ENCODE measurements at regions not wholly inside any gene's neighbourhood (a gene's known extent, or its start where the extent isn't known, plus 50 kb on each side); places are given as distances from the start of the nearest gene placed in this dataset.

GRCh38 chr1:157196245-157196543, 58.0 kb upstream of the ETV3 start:
- Histone ChIP-seq H3K27me3 (ENCODE audit: insufficient read depth, low read depth, severe bottlenecking) (peaks cover 12% of the 10 kb centered on the region), H3K9me3 (ENCODE audit: severe bottlenecking) (no peaks in the 10 kb centered on the region), H3K27ac (no peak overlapping the region), H3K36me3 (no peaks in the 10 kb centered on the region), H3K4me3 (ENCODE audit: low read depth, low read length) (no peak overlapping the region)
- no peak for DNase-seq
- TF ChIP-seq, protein P1, sequence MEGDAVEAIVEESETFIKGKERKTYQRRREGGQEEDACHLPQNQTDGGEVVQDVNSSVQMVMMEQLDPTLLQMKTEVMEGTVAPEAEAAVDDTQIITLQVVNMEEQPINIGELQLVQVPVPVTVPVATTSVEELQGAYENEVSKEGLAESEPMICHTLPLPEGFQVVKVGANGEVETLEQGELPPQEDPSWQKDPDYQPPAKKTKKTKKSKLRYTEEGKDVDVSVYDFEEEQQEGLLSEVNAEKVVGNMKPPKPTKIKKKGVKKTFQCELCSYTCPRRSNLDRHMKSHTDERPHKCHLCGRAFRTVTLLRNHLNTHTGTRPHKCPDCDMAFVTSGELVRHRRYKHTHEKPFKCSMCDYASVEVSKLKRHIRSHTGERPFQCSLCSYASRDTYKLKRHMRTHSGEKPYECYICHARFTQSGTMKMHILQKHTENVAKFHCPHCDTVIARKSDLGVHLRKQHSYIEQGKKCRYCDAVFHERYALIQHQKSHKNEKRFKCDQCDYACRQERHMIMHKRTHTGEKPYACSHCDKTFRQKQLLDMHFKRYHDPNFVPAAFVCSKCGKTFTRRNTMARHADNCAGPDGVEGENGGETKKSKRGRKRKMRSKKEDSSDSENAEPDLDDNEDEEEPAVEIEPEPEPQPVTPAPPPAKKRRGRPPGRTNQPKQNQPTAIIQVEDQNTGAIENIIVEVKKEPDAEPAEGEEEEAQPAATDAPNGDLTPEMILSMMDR (IDR thresholded peaks at IDR 0.05; ENCODE audit: low read depth, low read length): no peak

DNA sequence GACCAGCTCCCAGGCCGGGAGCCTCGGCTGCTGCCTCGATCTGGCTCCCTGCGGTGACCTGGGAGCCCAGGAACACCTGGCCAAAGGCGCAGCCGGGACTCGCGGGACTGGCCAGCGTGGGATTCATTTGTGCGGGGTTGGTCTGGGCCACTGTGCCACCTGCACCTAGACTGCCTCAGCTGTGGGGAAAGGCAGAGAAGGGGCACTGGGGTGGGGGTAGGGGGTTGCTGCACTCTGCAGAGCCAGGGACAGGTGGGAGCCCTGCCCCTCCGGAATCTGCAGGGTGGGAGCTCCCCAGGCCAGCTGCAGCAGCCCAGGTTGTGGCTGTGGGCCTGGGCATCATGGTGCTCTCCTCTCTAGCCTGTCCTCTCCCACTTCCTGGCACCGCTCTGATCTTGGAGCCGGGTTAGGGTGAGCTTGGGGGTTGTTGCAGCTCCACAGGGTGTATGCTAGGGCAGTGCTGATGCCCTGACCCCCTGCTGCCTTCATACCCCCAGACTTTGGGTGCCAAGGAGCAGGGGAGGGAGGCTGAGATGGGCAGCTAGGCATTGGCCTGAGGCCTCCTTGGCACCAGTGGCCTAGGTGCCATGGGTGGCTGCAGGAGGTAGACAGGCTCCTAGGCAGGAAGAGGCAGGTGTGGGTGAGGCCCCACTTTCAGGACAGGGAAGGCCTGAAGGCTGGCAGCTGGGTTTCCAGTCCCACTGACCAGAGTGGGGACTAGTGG, 57.5 kb upstream of the ETV3 start:
- TF ChIP-seq, protein P1 (IDR thresholded peaks at IDR 0.05; ENCODE audit: low read depth, low read length): no peak
- no peak overlapping the region for H3K27ac ChIP-seq

DNA sequence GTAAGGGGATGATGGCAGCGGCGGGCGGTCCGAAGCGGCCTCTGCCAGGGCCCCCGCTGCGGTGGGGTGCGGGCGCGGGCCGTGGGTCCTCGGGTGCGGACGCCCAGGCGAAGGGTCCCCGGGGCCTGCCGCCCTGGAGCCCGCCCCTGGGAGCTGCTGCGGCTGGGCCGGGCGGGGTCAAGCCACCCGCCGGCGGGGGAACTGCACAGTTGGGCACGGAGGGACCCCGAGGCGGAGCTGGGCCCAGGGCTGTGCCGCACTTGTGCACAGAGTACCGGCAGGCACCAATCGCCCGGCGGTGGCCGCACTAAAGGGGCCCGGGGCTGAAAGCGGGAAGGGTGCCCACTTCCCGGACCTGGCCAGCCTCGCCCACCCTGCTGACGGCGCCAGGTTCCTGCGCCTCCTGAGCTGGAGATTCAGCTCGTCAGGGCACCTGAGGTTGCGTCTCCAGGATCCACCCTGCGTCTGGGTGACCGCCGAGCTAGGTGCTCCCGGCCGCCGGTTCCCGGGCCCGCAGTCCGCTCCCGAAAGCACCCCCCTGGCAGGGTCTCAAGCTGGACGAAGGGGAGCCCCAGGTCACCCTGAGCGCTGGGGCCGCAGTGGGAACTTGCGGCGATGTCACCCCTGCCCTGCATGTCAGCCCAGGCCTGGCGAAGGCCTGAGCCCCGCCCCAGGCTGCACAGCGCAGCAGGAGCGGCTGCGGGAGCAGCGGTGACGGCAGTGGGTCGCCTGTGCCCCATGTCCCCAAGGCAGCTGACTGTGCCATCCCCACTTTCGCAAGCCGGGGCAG, 56.7 kb upstream of the ETV3 start:
- H3K27ac ChIP-seq: no peak overlapping the region

More for the DNA sequence above, 57.5 kb upstream of the ETV3 start:
- H3K27me3 ChIP-seq (ENCODE audit: insufficient read depth, low read depth, severe bottlenecking): peaks cover 12% of the 10 kb centered on the region
- H3K4me3 ChIP-seq (ENCODE audit: low read depth, low read length): no peak overlapping the region
- H3K9me3 ChIP-seq (ENCODE audit: severe bottlenecking): no peaks in the 10 kb centered on the region
- H3K36me3 ChIP-seq: no peaks in the 10 kb centered on the region
- DNase-seq: peak; percentile 10

GRCh38 chr1:157193702-157194391, 55.7 kb upstream of the ETV3 start:
- peak; percentile 88 for DNase-seq

More for the DNA sequence above, 56.7 kb upstream of the ETV3 start:
- H3K4me3 ChIP-seq (ENCODE audit: low read depth, low read length): no peak overlapping the region
- peak; percentile 11 for DNase-seq
- H3K36me3 ChIP-seq: no peaks in the 10 kb centered on the region
- TF ChIP-seq, protein P1 (IDR thresholded peaks at IDR 0.05; ENCODE audit: low read depth, low read length): no peak
- H3K9me3 ChIP-seq (ENCODE audit: severe bottlenecking): no peaks in the 10 kb centered on the region
- peaks cover 12% of the 10 kb centered on the region for H3K27me3 ChIP-seq (ENCODE audit: insufficient read depth, low read depth, severe bottlenecking)

DNA sequence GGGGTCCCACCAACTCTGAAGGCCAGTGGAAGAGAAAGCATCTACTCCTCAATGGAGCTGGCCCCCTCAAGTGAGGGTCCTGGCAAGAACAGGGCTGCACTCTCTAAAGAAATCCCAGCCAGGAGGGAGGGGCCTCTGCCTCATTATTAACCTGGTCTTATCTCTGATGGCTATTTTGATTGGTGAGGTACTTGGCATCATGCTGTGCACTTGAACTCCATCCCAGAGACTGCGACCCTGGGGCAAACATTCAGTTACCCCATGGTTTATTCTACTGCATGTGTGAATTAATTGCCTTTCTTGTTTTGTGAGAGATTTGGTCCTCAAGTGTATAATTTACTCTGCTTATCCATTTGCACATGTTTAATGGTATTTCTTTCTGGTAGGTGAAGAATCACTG, 55.0 kb upstream of the ETV3 start:
- Histone ChIP-seq H3K27ac (no peak overlapping the region), H3K4me3 (ENCODE audit: low read depth, low read length) (no peak overlapping the region), H3K36me3 (no peaks in the 10 kb centered on the region), H3K27me3 (ENCODE audit: insufficient read depth, low read depth, severe bottlenecking) (peaks cover 15% of the 10 kb centered on the region), H3K9me3 (ENCODE audit: severe bottlenecking) (no peaks in the 10 kb centered on the region)
- TF ChIP-seq, protein P1 (IDR thresholded peaks at IDR 0.05; ENCODE audit: low read depth, low read length): no peak
- DNase-seq: no peak

More at GRCh38 chr1:157193702-157194391, 55.7 kb upstream of the ETV3 start:
- peaks cover 12% of the 10 kb centered on the region for H3K27me3 ChIP-seq (ENCODE audit: insufficient read depth, low read depth, severe bottlenecking)
- TF ChIP-seq, protein P1 (IDR thresholded peaks at IDR 0.05; ENCODE audit: low read depth, low read length): peak; percentile 88
- no peaks in the 10 kb centered on the region for H3K9me3 ChIP-seq (ENCODE audit: severe bottlenecking)
- H3K36me3 ChIP-seq: no peaks in the 10 kb centered on the region
- no peak overlapping the region for H3K27ac ChIP-seq
- no peak overlapping the region for H3K4me3 ChIP-seq (ENCODE audit: low read depth, low read length)

Data from WERI-Rb-1 (cell line).